Ovary (tissue), 3 donors: ENCODE measurements at regions not wholly inside any gene's neighbourhood (a gene's known extent, or its start where the extent isn't known, plus 50 kb on each side); places are given as distances from the start of the nearest gene placed in this dataset.

ENCODE experiments used
- CTCF ChIP-seq, 3 donors: fragments of 450-650 bp in 2 of 3; fragments of 200-600 bp in 1 of 3; IDR thresholded peaks; one replicate each; pipeline versions ENCODE4 v1.5.1 to v1.8.0; 2016 to 2022; ENCODE audit warnings: antibody characterized with exemption in 3 of 3, mild to moderate bottlenecking in 1 of 3
- POLR2A ChIP-seq: fragments of 450-650 bp; IDR thresholded peaks from one replicate; pipeline ENCODE4 v1.6.1; 2017; ENCODE audit warnings: antibody characterized with exemption, mild to moderate bottlenecking, moderate library complexity
- donor health status: DM: no; HTN: no; CAD: no.

DNA sequence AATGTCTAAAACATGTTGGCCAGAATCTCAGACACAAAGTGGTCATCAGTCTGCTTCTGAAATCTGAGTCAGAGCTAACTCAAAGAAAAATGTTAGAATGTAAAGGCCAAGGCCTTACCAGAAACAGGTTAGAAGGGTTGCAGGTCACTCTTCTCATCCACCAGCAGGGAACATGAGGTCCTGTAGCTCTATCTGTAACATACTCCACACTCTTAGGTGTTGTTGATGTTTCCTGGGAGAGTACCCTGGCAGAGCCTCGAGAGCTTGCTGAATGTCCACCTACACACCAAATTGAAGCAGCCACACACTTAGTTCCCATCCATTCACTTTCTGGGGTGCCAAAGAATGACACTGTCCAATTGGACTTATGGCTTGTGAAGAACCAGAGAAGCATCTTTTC lies 76.6 kb upstream of the INPP4B start:
- TF ChIP-seq CTCF (IDR thresholded peaks at IDR 0.05) (no peak), POLR2A (no peak)
